GM18507 (cell line): ENCODE measurements at regions not wholly inside any gene's neighbourhood (a gene's known extent, or its start where the extent isn't known, plus 50 kb on each side); places are given as distances from the start of the nearest gene placed in this dataset.
A peak's percentile ranks its signal among the peaks of the same experiment; 100 is the strongest.
"Not testable (repeated sequence)": the region's sequence is repeated elsewhere in the genome, so short reads cannot be mapped to it uniquely, and the experiment has no call there.

Source experiments
- DNase-seq: peaks from one replicate; pipeline ENCODE4 v3.0.0; 2011; ENCODE audit warnings: low read depth; ENCODE audit not compliant: insufficient read length; ENCODE audit errors: extremely low spot score
- FAIRE-seq: peaks from 2 replicates; lab custom pipeline; 2011; peaks lifted over from hg19 to GRCh38; lab: Jason Lieb, UNC

- not testable (repeated sequence) for FAIRE-seq, DNase-seq
These were observed 50.6 kb upstream of the ZNG1B start for GRCh38 chr2:113386780-113387433.

DNA sequence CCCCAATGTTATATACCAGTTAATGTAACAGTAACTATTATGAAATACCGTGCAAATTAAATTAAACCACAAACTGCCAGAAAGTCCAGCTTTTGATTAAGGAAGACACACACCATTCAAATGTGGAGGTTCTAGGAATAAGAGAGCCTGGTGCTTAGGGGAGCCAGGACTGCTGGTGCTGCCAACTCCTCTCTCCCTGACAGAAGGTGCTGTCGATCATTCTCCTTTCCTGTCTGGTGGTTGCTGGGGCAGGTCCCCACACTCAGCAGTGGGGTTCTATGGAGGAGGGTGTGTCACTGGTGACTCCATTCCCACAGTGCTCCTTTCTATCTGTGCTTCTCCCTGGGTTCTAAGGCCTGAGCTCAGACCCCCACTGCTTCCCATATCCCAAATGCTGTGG is 57.9 kb upstream of the ZNG1B start:
- not testable (repeated sequence) for FAIRE-seq, DNase-seq

GRCh38 chr2:113376913-113377445 is 60.5 kb upstream of the ZNG1B start:
- no peak for FAIRE-seq
- DNase-seq: no peak

- FAIRE-seq (peak; percentile 60), DNase-seq (no peak)
These were observed 61.1 kb upstream of the ZNG1B start for GRCh38 chr2:113376253-113376912.

- FAIRE-seq, DNase-seq: not testable (repeated sequence)
These were observed 62.6 kb upstream of the ZNG1B start for GRCh38 chr2:113374857-113375256.

- not testable (repeated sequence) for FAIRE-seq, DNase-seq
These were observed 65.1 kb upstream of the ZNG1B start for GRCh38 chr2:113372258-113372834.

- FAIRE-seq (peak; percentile 70), DNase-seq (peak; percentile 28)
These were observed 66.9 kb upstream of the ZNG1B start for GRCh38 chr2:113370478-113371091.

DNA sequence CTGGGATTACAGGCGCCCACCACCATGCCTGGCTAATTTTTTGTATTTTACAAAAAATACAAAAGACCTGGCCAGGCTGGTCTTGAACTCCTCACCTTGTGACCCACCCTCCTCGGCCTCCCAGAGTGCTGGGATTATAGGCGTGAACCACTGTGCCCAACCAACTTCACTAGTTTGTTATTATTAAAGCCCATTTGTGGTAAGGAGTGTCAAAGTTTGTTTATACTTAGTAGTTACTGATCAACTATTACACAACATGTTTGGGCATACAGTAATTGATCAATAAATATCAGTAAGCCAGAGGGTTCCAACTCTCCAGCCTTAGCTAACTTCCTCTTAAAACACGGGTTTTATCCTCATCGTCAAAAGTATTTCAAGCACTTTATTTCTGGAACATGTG is 67.5 kb upstream of the ZNG1B start:
- no peak for FAIRE-seq
- no peak for DNase-seq

- FAIRE-seq, DNase-seq: not testable (repeated sequence)
These were observed 68.9 kb upstream of the ZNG1B start for GRCh38 chr2:113368581-113368980.

GRCh38 chr2:113366821-113367220 is 70.7 kb upstream of the ZNG1B start:
- DNase-seq: not testable (repeated sequence)

DNA sequence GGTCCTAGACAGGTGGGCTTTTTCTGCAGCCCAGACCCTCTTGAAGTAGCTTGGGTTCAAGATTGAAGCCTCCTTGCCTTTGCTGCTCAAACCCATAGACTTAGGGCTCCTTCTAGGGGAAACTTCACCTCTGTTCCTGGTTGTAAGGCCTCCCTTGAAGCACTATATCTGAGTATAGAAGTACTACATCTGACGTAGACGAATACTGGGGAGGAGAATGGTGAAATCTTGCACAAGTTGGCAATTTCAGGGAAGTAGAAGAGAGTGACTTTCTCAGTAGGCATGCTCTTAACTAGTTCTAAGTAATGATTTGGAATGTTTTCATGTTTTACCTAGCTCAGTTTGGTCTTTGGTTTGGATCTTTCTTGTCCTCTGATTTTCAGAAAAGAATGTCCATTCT is 71.7 kb upstream of the ZNG1B start:
- FAIRE-seq, DNase-seq: not testable (repeated sequence)

More at GRCh38 chr2:113366821-113367220, 70.7 kb upstream of the ZNG1B start:
- not testable (repeated sequence) for FAIRE-seq

DNA sequence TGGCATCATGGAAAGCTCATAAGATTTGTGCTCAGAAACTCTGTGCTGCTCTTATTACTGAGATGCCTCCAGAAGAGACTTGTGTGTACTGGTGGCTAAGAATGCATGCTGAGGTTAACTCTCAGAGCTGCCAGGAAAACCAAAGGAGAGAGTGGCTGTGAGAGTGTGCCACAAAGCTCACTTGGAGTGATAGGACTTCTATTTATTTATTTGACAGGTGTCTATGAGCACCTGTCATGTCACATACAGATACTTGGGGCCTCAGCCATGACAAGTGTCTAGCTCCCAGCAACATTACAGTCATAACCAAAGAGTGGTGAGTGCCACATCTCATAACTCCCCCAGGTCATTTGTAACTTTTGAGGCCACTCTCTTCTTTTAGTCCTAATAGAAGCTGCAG is 72.2 kb upstream of the ZNG1B start:
- DNase-seq, FAIRE-seq: not testable (repeated sequence)

DNA sequence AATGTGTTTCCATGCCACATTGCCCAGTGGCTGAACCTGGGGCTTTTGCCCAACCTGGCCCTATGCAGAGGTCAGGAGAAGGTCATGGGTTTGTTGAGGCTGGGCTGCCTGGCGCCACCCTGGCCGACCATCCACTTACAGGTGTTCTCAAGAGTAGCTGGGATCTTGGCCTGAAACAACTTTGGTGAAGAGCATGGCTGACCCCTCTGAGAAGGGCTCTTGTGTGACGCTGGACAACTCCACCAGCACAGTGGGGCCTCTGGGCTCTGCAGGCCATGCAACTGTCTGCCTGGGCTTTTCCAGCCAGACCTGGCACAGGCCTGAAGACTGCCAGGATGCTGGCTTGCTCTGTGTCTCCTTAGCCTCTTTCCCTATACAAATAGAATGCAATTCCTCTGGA is 76.4 kb upstream of the ZNG1B start:
- DNase-seq (no peak), FAIRE-seq (no peak)

DNA sequence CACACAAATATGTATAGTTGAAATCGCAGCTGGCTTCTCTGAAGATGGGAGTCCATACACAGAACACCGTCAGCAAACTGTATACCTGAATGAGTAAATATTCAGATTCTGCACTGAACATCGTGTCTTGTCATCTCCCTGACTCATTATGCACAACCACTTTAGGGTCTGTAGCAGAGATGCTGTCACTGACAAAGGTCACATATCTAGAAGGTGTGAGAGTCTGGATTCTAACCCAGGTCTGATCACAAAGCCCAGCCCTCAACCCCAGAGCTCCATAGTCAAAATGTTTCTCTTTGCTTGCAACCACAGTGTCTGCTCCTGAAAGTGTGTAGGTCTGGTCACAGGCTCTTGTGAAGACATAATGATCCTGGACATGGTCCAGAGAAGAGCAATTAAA is 78.3 kb upstream of the PAX8 start:
- FAIRE-seq (no peak), DNase-seq (no peak)

DNA sequence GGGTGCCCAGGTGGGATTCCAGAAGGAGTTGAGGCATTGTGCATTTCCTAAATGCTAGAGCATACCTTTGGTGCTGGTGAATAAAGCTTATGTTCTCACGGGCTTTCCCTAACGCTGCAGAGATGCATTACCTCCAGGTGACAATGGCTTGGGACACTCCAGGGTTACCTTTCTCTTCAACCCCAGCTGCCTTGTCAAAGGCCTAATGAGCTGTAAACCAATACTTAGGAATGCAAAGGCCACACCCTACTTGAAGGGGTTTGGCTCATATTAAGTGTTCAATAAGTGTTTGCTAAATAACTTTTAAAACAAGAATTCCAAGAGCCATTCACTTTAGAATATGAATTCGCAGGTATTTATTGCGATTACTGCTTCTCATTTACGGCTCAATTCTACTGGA is 77.6 kb upstream of the PAX8 start:
- not testable (repeated sequence) for DNase-seq, FAIRE-seq

DNA sequence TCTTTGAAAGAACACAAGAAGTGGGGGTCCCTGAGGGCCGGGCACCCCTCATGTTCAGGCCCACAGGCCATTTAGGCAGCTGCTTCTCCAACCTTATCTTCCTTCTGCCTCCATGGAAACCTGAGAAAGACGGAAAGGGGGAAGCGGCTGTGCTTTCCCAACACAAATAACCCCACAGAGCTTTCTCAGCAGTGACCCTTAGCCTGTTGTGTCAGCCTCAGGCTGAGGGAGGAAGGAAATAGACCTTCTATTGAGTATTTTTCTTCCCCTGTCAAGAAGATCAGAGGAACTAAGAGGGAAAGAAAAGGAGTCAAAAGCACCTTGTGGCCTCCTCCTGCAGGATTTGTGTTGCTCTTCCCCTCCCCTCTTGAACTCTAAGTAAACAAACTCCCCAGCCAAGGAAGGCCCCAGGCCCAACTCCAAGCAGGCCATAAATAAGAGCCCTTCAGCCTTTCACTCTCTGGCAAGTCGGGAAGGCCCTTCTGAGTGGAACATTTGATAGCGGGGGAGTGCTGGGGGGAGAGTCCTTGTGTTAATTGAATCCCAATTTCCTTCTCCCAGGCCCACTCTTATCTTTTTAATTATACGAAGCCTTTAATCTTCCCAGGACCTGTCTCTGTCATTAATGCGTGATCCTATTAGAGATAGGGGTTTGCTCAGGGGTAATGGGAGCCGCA is 76.8 kb upstream of the PAX8 start:
- DNase-seq, FAIRE-seq: not testable (repeated sequence)

GRCh38 chr2:113351375-113352355 is 72.9 kb upstream of the PAX8 start:
- no peak for DNase-seq
- FAIRE-seq: no peak

- not testable (repeated sequence) for DNase-seq, FAIRE-seq
These were observed 65.1 kb upstream of the PAX8 start for GRCh38 chr2:113343800-113344199.
